Mesendoderm (in vitro differentiated cells): ENCODE measurements at regions not wholly inside any gene's neighbourhood (a gene's known extent, or its start where the extent isn't known, plus 50 kb on each side); places are given as distances from the start of the nearest gene placed in this dataset.

Source experiments
- DNase-seq: peaks from one replicate; pipeline ENCODE4 v3.0.0; 2013
- H2AK5ac ChIP-seq: 2 replicates; pipeline ENCODE4 v1.6.1; 2013; ENCODE audit warnings: low read length, inconsistent platforms
- H2BK120ac ChIP-seq: 2 replicates; pipeline ENCODE4 v1.6.1; 2013; ENCODE audit warnings: low read depth, mild to moderate bottlenecking, low read length, moderate library complexity, mixed read lengths
- H2BK15ac ChIP-seq: replicated peaks from 2 replicates; pipeline ENCODE4 v1.6.1; 2013; ENCODE audit warnings: low read depth, mild to moderate bottlenecking, moderate library complexity
- H2BK5ac ChIP-seq: 2 replicates; pipeline ENCODE4 v1.6.1; 2013; ENCODE audit warnings: low read length, inconsistent platforms
- H3K18ac ChIP-seq: 2 replicates; pipeline ENCODE4 v1.6.1; 2013; ENCODE audit warnings: mild to moderate bottlenecking, low read length, mixed read lengths
- H3K23ac ChIP-seq: one replicate; pipeline ENCODE4 v1.6.1; 2013; ENCODE audit warnings: low read length
- H3K27ac ChIP-seq: 2 replicates; pipeline ENCODE4 v1.5.1; 2013; ENCODE audit warnings: low read depth, mild to moderate bottlenecking, inconsistent platforms, low read length, moderate library complexity
- H3K27me3 ChIP-seq: 2 replicates; pipeline ENCODE4 v1.6.1; 2013; ENCODE audit warnings: low read length, control low read depth, mild to moderate bottlenecking, inconsistent platforms; ENCODE audit not compliant: insufficient read depth, poor library complexity
- H3K36me3 ChIP-seq: 2 replicates; pipeline ENCODE4 v1.6.1; 2013; ENCODE audit warnings: low read length, inconsistent platforms; ENCODE audit not compliant: control insufficient read depth, insufficient read depth
- H3K4ac ChIP-seq: one replicate; pipeline ENCODE4 v1.6.1; 2013; ENCODE audit warnings: low read depth, mild to moderate bottlenecking, low read length, moderate library complexity
- H3K4me1 ChIP-seq: 2 replicates; pipeline ENCODE4 v1.6.1; 2013; ENCODE audit warnings: low read depth, low read length, inconsistent platforms; ENCODE audit not compliant: control insufficient read depth
- H3K4me2 ChIP-seq: 2 replicates; pipeline ENCODE4 v1.6.1; 2013; ENCODE audit warnings: low read length
- H3K4me3 ChIP-seq: 2 replicates; pipeline ENCODE4 v1.5.1; 2013; ENCODE audit warnings: mild to moderate bottlenecking, low read length
- H3K56ac ChIP-seq: one replicate; pipeline ENCODE4 v1.6.1; 2013; ENCODE audit warnings: low read length
- H3K79me1 ChIP-seq: 2 replicates; pipeline ENCODE4 v1.6.1; 2013; ENCODE audit warnings: low read length, inconsistent platforms
- H3K79me2 ChIP-seq: 2 replicates; pipeline ENCODE4 v1.6.1; 2013; ENCODE audit warnings: mild to moderate bottlenecking, low read length; ENCODE audit not compliant: control insufficient read depth, insufficient read depth
- H3K9ac ChIP-seq: 2 replicates; pipeline ENCODE4 v1.6.1; 2013; ENCODE audit warnings: low read length, inconsistent platforms
- H4K5ac ChIP-seq: one replicate; pipeline ENCODE4 v1.6.1; 2013; ENCODE audit warnings: low read length
- H4K8ac ChIP-seq: one replicate; pipeline ENCODE4 v1.6.1; 2013; ENCODE audit warnings: low read depth, mild to moderate bottlenecking, control low read depth, low read length, moderate library complexity
- WGBS: extraction: QIAGEN DNeasy Blood & Tissue Kit; methylation state at CpG from one replicate; pipeline ENCODE4 v1.1.7; 2013; ENCODE audit warnings: low lambda C conversion rate, missing lambda C conversion rate; ENCODE audit not compliant: insufficient coverage; ENCODE audit errors: extremely low coverage; 5-methylcytosine and 5-hydroxymethylcytosine counted together

DNA sequence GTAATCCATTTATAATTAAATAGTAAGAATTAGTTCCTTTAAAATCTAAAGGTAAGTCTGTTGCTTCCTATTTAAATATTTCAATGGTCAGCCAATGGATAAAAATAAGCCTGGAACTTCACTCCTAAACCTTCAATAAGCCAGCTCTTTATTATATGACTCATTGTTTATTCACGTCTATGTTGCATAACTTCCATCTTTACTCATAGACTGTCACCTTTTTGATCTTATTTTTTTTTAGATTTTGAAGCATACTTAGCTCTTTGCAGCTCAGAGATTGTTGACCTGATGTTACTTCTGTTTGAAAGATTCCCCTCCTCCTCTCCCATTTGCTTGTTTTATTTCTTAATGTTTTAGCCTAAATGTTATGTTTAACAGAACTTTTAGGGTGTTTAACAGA lies 1571.2 kb upstream of the RAG2 start:
- H4K8ac ChIP-seq, result no peak overlapping the region
- H2AK5ac ChIP-seq, result no peak overlapping the region
- H2BK15ac ChIP-seq, result no peak overlapping the region
- H3K4me2 ChIP-seq, result no peak overlapping the region
- H3K27ac ChIP-seq, result no peak overlapping the region
- no peak overlapping the region for H3K18ac ChIP-seq
- no peak overlapping the region for H3K23ac ChIP-seq
- no peaks in the 10 kb centered on the region for H3K27me3 ChIP-seq
- no peak overlapping the region for H3K4me3 ChIP-seq
- no peak overlapping the region for H3K9ac ChIP-seq
- H3K79me2 ChIP-seq, result no peaks in the 10 kb centered on the region
- H3K56ac ChIP-seq, result no peak overlapping the region
- whole genome bisulfite sequencing, result no CpG with 5 or more reads among the region's 1 CpG
- H3K36me3 ChIP-seq, result no peaks in the 10 kb centered on the region
- DNase-seq, result no peak
- H3K79me1 ChIP-seq, result no peaks in the 10 kb centered on the region
- no peak overlapping the region for H2BK5ac ChIP-seq
- no peaks in the 10 kb centered on the region for H3K4me1 ChIP-seq
- no peak overlapping the region for H4K5ac ChIP-seq
- H3K4ac ChIP-seq, result no peak overlapping the region
- no peak overlapping the region for H2BK120ac ChIP-seq

DNA sequence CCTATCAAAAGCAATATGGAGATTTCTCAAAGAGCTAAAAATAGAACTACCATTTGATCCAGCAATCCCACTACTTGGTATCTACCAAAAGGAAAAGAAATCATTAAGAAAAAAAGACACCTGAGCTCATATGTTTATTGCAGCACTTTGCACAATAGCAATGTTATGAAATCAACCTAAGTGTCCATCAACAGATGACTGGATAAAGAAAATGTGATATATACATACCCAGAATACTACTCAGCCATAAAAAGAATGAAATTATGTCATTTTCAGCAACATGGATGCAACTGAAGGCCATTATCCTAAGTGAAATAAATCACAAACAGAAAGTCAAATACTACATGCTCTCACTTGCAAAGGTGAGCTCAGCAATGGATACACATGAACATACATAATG lies 1565.5 kb upstream of the RAG2 start:
- Histone ChIP-seq H2BK15ac (no peak overlapping the region), H3K27ac (no peak overlapping the region), H3K79me1 (no peaks in the 10 kb centered on the region)

DNA sequence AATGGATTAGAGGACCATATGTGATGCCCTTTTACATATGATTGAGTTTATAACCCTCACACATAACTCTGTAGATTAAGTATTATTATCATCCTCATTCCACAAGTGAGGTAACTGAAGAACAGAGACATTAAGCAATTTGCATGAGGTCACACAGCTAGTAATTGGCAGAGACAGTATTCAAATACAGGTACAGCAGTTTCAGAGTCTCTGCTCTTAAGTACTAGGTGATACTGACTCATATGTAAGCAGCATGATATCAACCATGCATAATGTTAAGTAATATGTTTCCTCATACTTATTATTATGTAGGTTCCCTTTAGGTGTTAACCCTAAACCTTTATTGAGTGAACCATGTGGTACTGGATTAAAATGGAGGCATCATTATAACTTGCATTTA lies 1562.4 kb upstream of the RAG2 start:
- H3K4me1 ChIP-seq, result no peaks in the 10 kb centered on the region
- no peak overlapping the region for H3K27ac ChIP-seq
- H3K4me3 ChIP-seq, result no peak overlapping the region
- H4K8ac ChIP-seq, result no peak overlapping the region
- no peaks in the 10 kb centered on the region for H3K36me3 ChIP-seq
- H3K27me3 ChIP-seq, result no peaks in the 10 kb centered on the region
- no peak overlapping the region for H3K56ac ChIP-seq
- H3K79me1 ChIP-seq, result no peaks in the 10 kb centered on the region
- H2BK120ac ChIP-seq, result no peak overlapping the region
- DNase-seq, result no peak
- H3K9ac ChIP-seq, result no peak overlapping the region
- no peak overlapping the region for H2BK15ac ChIP-seq
- no peak overlapping the region for H3K4ac ChIP-seq
- H2BK5ac ChIP-seq, result no peak overlapping the region
- H2AK5ac ChIP-seq, result no peak overlapping the region
- H3K18ac ChIP-seq, result no peak overlapping the region
- no peaks in the 10 kb centered on the region for H3K79me2 ChIP-seq
- no peak overlapping the region for H3K4me2 ChIP-seq
- no peak overlapping the region for H3K23ac ChIP-seq
- H4K5ac ChIP-seq, result no peak overlapping the region

More for the DNA sequence above, 1565.5 kb upstream of the RAG2 start:
- no peak overlapping the region for H2BK5ac ChIP-seq
- no peaks in the 10 kb centered on the region for H3K27me3 ChIP-seq
- no peak overlapping the region for H3K23ac ChIP-seq
- no peak overlapping the region for H2AK5ac ChIP-seq
- H3K36me3 ChIP-seq, result no peaks in the 10 kb centered on the region
- H3K18ac ChIP-seq, result no peak overlapping the region
- no peaks in the 10 kb centered on the region for H3K79me2 ChIP-seq
- H3K4me2 ChIP-seq, result no peak overlapping the region
- no peaks in the 10 kb centered on the region for H3K4me1 ChIP-seq
- H2BK120ac ChIP-seq, result no peak overlapping the region
- no peak for DNase-seq
- no peak overlapping the region for H4K8ac ChIP-seq
- no peak overlapping the region for H4K5ac ChIP-seq
- H3K4ac ChIP-seq, result no peak overlapping the region
- no peak overlapping the region for H3K56ac ChIP-seq
- no peak overlapping the region for H3K9ac ChIP-seq
- H3K4me3 ChIP-seq, result no peak overlapping the region

DNA sequence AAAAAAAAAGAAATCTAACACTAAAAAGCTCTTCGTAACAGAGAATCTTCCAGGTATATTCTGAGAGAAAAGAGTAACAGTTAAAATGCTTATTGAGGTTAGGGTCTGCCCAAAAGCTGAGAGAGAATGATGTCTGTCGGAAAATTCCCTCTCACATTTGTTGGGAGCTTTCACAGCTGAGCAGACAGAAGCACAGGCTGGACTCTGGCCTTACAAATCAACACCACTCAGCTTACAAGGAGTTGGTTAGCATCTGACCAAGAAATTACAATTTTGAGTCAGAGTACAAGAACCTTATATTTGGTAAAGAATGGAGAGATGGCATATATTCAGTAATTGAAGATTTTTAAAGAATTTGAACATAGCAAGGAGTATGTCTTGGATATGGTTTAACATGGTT lies 1561.0 kb upstream of the RAG2 start:
- H3K4ac ChIP-seq, result no peak overlapping the region
- no peak overlapping the region for H2BK120ac ChIP-seq
- no peak overlapping the region for H2BK5ac ChIP-seq
- H3K4me1 ChIP-seq, result no peaks in the 10 kb centered on the region
- H3K27ac ChIP-seq, result no peak overlapping the region
- no peak overlapping the region for H3K56ac ChIP-seq
- no peak overlapping the region for H3K4me2 ChIP-seq
- H3K79me2 ChIP-seq, result no peaks in the 10 kb centered on the region
- H3K4me3 ChIP-seq, result no peak overlapping the region
- no peak overlapping the region for H4K8ac ChIP-seq
- no peak overlapping the region for H3K9ac ChIP-seq
- no CpG with 5 or more reads among the region's 2 CpGs for WGBS
- H3K23ac ChIP-seq, result no peak overlapping the region
- no peak overlapping the region for H3K18ac ChIP-seq
- no peaks in the 10 kb centered on the region for H3K36me3 ChIP-seq
- H4K5ac ChIP-seq, result no peak overlapping the region
- no peaks in the 10 kb centered on the region for H3K27me3 ChIP-seq
- H2BK15ac ChIP-seq, result no peak overlapping the region
- H3K79me1 ChIP-seq, result no peaks in the 10 kb centered on the region
- DNase-seq, result no peak
- no peak overlapping the region for H2AK5ac ChIP-seq

DNA sequence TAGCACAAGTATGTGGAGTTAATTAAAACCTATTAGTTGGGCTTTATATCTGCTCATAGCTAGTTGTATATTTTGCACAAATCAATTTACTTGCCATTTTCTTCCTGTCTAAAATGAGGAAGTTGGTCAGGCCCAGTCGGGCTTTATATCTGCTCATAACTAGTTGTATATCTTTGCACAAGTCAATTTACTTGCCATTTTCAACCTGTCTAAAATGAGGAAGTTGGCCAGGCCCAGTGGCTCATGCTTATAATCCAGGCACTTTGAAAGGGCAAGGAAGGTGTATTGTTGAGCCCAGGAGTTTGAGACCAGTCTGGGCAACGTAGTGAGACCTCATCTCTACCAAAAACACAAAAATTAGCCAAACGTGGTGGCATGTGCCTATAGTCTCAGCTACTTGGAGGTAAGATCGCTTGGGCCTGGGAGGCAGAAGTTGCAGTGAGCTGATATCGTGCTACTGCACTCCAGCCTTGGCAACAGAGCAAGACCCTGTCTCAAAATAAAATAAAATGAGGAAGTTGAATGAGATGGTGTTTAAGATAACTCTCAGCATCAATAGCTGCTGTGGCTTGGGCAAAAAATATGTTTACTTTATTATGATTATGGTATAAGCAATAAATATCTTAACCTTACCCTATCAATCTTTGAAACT lies 1558.6 kb upstream of the RAG2 start:
- no peak overlapping the region for H3K56ac ChIP-seq

DNA sequence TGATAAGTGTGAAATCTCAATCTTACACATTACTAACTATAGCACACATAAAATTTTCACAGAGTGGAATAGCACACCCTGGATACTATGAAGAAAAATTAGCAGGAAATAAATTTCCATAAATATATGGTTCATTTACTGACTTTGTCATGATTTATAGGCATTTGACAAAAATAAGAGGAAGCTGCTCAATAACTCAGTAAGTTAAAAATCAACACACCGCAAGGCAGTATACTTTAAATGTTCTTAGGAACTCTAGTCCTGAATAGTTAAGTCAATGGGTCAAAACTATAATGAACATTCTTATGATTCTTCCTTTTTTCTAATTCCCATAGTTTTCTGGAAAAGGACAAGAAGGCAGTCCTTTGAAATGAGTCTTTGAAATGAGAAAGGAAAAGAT lies 1557.8 kb upstream of the RAG2 start:
- no peak overlapping the region for H3K4me2 ChIP-seq
- no peaks in the 10 kb centered on the region for H3K36me3 ChIP-seq
- no peak overlapping the region for H3K56ac ChIP-seq
- H2AK5ac ChIP-seq, result no peak overlapping the region
- H3K79me2 ChIP-seq, result no peaks in the 10 kb centered on the region
- H3K23ac ChIP-seq, result no peak overlapping the region
- no peak for DNase-seq
- no peak overlapping the region for H2BK120ac ChIP-seq
- no peak overlapping the region for H2BK15ac ChIP-seq
- no peaks in the 10 kb centered on the region for H3K27me3 ChIP-seq
- H3K4me3 ChIP-seq, result no peak overlapping the region
- H2BK5ac ChIP-seq, result no peak overlapping the region
- no peak overlapping the region for H3K27ac ChIP-seq
- H4K8ac ChIP-seq, result no peak overlapping the region
- WGBS, result no CpG with 5 or more reads among the region's 1 CpG
- no peaks in the 10 kb centered on the region for H3K4me1 ChIP-seq
- H4K5ac ChIP-seq, result no peak overlapping the region
- H3K4ac ChIP-seq, result no peak overlapping the region
- no peaks in the 10 kb centered on the region for H3K79me1 ChIP-seq
- H3K9ac ChIP-seq, result no peak overlapping the region
- H3K18ac ChIP-seq, result no peak overlapping the region

More for the DNA sequence above, 1558.6 kb upstream of the RAG2 start:
- Histone ChIP-seq H3K18ac (no peak overlapping the region), H3K27ac (no peak overlapping the region), H3K36me3 (no peaks in the 10 kb centered on the region), H3K79me2 (no peaks in the 10 kb centered on the region), H2AK5ac (no peak overlapping the region), H3K9ac (no peak overlapping the region), H3K23ac (no peak overlapping the region), H3K79me1 (no peaks in the 10 kb centered on the region), H3K4ac (no peak overlapping the region), H4K5ac (no peak overlapping the region), H2BK15ac (no peak overlapping the region), H3K4me1 (no peaks in the 10 kb centered on the region), H2BK120ac (no peak overlapping the region), H3K27me3 (no peaks in the 10 kb centered on the region), H3K4me3 (no peak overlapping the region), H4K8ac (no peak overlapping the region), H2BK5ac (no peak overlapping the region), H3K4me2 (no peak overlapping the region)
- no peak for DNase-seq
- WGBS, result no CpG with 5 or more reads among the region's 5 CpGs
